OCI-LY1 (cell line): ENCODE measurements at regions not wholly inside any gene's neighbourhood (a gene's known extent, or its start where the extent isn't known, plus 50 kb on each side); places are given as distances from the start of the nearest gene placed in this dataset.

ENCODE experiments used
- H2AFZ ChIP-seq: fragments of 200-600 bp; sonication (generic), shearing (Covaris generic); 2 replicates; pipeline ENCODE4 v1.6.0; 2014; ENCODE audit warnings: antibody characterized with exemption, mild to moderate bottlenecking, low read length
- H3F3A ChIP-seq: fragments of 200-600 bp; sonication (generic), shearing (Covaris generic); 2 replicates; pipeline ENCODE4 v1.6.0; 2014; ENCODE audit warnings: mild to moderate bottlenecking, antibody characterized with exemption, low read length, moderate library complexity; ENCODE audit not compliant: insufficient read depth
- H3K27ac ChIP-seq: fragments of 200-600 bp; sonication (generic); 2 replicates; pipeline ENCODE4 v1.5.1; 2014; ENCODE audit warnings: low read length, mixed run types, mild to moderate bottlenecking, low read depth; ENCODE audit not compliant: poor library complexity, severe bottlenecking
- H3K27me3 ChIP-seq: fragments of 200-600 bp; sonication (generic); 2 replicates; pipeline ENCODE4 v1.6.0; 2014; ENCODE audit warnings: antibody characterized with exemption, mild to moderate bottlenecking, low read length, moderate library complexity; ENCODE audit not compliant: insufficient read depth
- H3K36me3 ChIP-seq: fragments of 200-600 bp; sonication (generic); 2 replicates; pipeline ENCODE4 v1.6.1; 2014; ENCODE audit warnings: mild to moderate bottlenecking, antibody characterized with exemption, low read length, moderate library complexity, mixed read lengths; ENCODE audit not compliant: insufficient read depth
- H3K4me1 ChIP-seq: fragments of 200-600 bp; sonication (generic); 2 replicates; pipeline ENCODE4 v1.5.1; 2014; ENCODE audit warnings: mild to moderate bottlenecking, low read length, moderate library complexity; ENCODE audit not compliant: insufficient read depth, severe bottlenecking
- H3K4me2 ChIP-seq: fragments of 200-600 bp; sonication (generic), shearing (Covaris generic); 2 replicates; pipeline ENCODE4 v1.6.1; 2014; ENCODE audit warnings: low read length
- H3K4me3 ChIP-seq: fragments of 200-600 bp; sonication (generic); 2 replicates; pipeline ENCODE4 v1.5.1; 2014; ENCODE audit warnings: low read length, low read depth, mild to moderate bottlenecking, mixed read lengths; ENCODE audit not compliant: poor library complexity, severe bottlenecking
- H3K79me2 ChIP-seq: fragments of 200-600 bp; shearing (Covaris generic); 2 replicates; pipeline ENCODE4 v1.6.1; 2016; ENCODE audit warnings: mixed run types, low read length, mixed read lengths; ENCODE audit not compliant: insufficient read depth
- H3K9ac ChIP-seq: fragments of 200-600 bp; sonication (generic), shearing (Covaris generic); 2 replicates; pipeline ENCODE4 v1.6.1; 2014; ENCODE audit warnings: mild to moderate bottlenecking, low read length, mixed read lengths
- H3K9me2 ChIP-seq: fragments of 200-600 bp; sonication (generic), shearing (Covaris generic); 2 replicates; pipeline ENCODE4 v1.6.1; 2014; ENCODE audit warnings: low read depth, mild to moderate bottlenecking, low read length, mixed read lengths
- H3K9me3 ChIP-seq: fragments of 200-600 bp; shearing (Covaris generic); 2 replicates; pipeline ENCODE4 v1.6.1; 2014; ENCODE audit warnings: low read length, mixed read lengths
- H4K20me1 ChIP-seq: fragments of 200-600 bp; sonication (generic), shearing (Covaris generic); 2 replicates; pipeline ENCODE4 v1.6.0; 2016; ENCODE audit warnings: mild to moderate bottlenecking, low read length; ENCODE audit not compliant: insufficient read depth
- CTCF ChIP-seq: fragments of 200-600 bp; sonication (generic), shearing (Covaris generic); IDR thresholded peaks from 2 replicates; pipeline ENCODE4 v1.5.1; 2017; ENCODE audit warnings: mild to moderate bottlenecking, antibody characterized with exemption, low read length, moderate library complexity, mixed read lengths
- EZH2 ChIP-seq: fragments of 200-600 bp; sonication (generic), shearing (Covaris generic); IDR thresholded peaks from 2 replicates; pipeline ENCODE4 v1.8.0; 2017; ENCODE audit warnings: borderline replicate concordance, mixed run types, mild to moderate bottlenecking, antibody characterized with exemption, low read length, moderate library complexity, mixed read lengths

DNA sequence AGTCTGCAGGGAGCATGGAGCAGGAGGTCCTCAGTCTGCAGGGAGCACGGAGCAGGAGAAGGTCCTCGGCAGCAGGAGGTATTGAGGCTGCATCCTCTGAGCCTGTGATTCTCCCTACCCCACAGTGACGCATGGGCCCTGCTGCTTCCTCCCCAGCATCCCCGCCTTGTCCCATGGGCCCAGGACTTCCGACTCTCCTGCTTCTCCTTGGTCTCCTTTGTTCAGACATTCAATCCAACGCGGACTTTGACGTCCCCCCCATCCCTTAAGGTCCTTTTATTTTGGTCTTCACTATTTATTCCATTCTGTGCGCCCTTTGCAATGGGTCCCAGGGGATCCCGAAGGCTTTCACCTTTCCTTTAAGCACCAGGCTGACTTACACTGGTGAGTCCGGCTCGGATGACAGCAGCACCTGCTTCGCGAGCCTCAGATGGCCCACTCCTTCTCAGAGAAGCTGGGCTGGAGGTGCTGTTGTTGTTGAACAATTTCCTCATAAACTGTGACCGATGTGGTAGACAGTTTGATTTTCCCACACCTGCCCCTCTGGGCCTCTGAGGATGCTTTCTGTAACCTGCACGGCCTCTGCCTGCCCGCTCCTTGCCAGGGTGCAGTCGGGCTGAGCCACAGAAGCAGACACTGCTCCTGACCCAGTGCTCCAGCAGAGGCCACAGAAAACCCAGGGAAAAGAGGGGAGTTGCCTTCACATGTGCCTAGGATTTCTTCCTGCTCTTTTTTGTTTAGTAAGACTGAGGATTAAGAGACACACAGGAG lies 407.2 kb upstream of the SHH start:
- Histone ChIP-seq H3K4me3 (no peak overlapping the region), H4K20me1 (no peaks in the 10 kb centered on the region), H3K36me3 (no peaks in the 10 kb centered on the region), H3K27ac (no peak overlapping the region), H3K9ac (no peak overlapping the region), H3K4me1 (no peaks in the 10 kb centered on the region), H3K27me3 (no peaks in the 10 kb centered on the region), H3K9me3 (no peaks in the 10 kb centered on the region), H3F3A (no peaks in the 10 kb centered on the region), H3K79me2 (no peaks in the 10 kb centered on the region), H3K9me2 (no peaks in the 10 kb centered on the region), H2AFZ (no peak overlapping the region), H3K4me2 (no peak overlapping the region)
- TF ChIP-seq EZH2, result no peak
- no peak for TF ChIP-seq CTCF

- no peak for TF ChIP-seq CTCF
- Histone ChIP-seq H3K27me3 (no peaks in the 10 kb centered on the region), H3K4me3 (no peak overlapping the region)
Measured at GRCh38 chr7:156218544-156219306, 406.5 kb upstream of the SHH start.

GRCh38 chr7:156217803-156218202 lies 405.5 kb upstream of the SHH start:
- Histone ChIP-seq H2AFZ (no peak overlapping the region), H4K20me1 (no peaks in the 10 kb centered on the region), H3K27me3 (no peaks in the 10 kb centered on the region), H3K4me3 (no peak overlapping the region), H3K9me2 (no peaks in the 10 kb centered on the region), H3K4me2 (no peak overlapping the region), H3K27ac (no peak overlapping the region), H3K36me3 (no peaks in the 10 kb centered on the region), H3K79me2 (no peaks in the 10 kb centered on the region), H3K9me3 (no peaks in the 10 kb centered on the region), H3F3A (no peaks in the 10 kb centered on the region), H3K4me1 (no peaks in the 10 kb centered on the region), H3K9ac (no peak overlapping the region)
- TF ChIP-seq EZH2, result no peak
- no peak for TF ChIP-seq CTCF

More at GRCh38 chr7:156218544-156219306, 406.5 kb upstream of the SHH start:
- H3K36me3 ChIP-seq, result no peaks in the 10 kb centered on the region
- no peaks in the 10 kb centered on the region for H3K9me2 ChIP-seq
- H3K9me3 ChIP-seq, result no peaks in the 10 kb centered on the region
- no peaks in the 10 kb centered on the region for H3F3A ChIP-seq
- H3K27ac ChIP-seq, result no peak overlapping the region
- no peak overlapping the region for H3K9ac ChIP-seq
- no peak overlapping the region for H3K4me2 ChIP-seq
- no peaks in the 10 kb centered on the region for H4K20me1 ChIP-seq
- no peaks in the 10 kb centered on the region for H3K79me2 ChIP-seq
- H3K4me1 ChIP-seq, result no peaks in the 10 kb centered on the region
- no peak overlapping the region for H2AFZ ChIP-seq
